GM12892 (cell line): ENCODE measurements at regions not wholly inside any gene's neighbourhood (a gene's known extent, or its start where the extent isn't known, plus 50 kb on each side); places are given as distances from the start of the nearest gene placed in this dataset.

Experiments
- POLR2A ChIP-seq: IDR thresholded peaks from 2 replicates; pipeline ENCODE4 v1.6.1; 2011; ENCODE audit warnings: low read depth, low read length, control low read depth
- POLR2AphosphoS5 ChIP-seq: IDR thresholded peaks from 2 replicates; pipeline ENCODE4 v1.6.1; 2011; ENCODE audit warnings: low read depth, low read length, control low read depth
- TAF1 ChIP-seq: IDR thresholded peaks from 2 replicates; pipeline ENCODE4 v1.6.1; 2011; ENCODE audit warnings: low read depth, mild to moderate bottlenecking, control low read depth, low read length, borderline replicate concordance

DNA sequence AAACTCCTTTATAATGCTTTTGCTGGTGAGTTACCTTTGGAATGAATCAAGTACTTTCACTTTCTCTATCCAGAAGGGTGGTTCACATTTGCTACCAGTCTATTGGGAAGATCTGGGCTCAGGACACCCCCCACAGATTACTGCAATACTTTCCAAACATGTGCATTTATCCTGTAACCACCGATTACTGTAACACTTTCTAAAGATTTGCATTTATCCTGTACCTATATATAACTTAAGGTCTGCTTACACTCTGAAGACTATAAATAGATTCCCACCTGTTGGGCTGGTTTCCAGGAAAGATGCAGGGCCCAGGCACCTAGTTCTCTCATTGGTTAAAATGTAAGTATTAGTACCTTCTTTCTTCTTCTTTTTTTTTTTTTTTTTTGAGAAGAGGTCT is 113.0 kb upstream of the NEDD4L start:
- TF ChIP-seq POLR2A (no peak), TAF1 (no peak), POLR2AphosphoS5 (no peak)
